ENCODE measurements at regions not wholly inside any gene's neighbourhood (a gene's known extent, or its start where the extent isn't known, plus 50 kb on each side); places are given as distances from the start of the nearest gene placed in this dataset.
"Not testable (repeated sequence)": the region's sequence is repeated elsewhere in the genome, so short reads cannot be mapped to it uniquely, and the experiment has no call there.

DNA sequence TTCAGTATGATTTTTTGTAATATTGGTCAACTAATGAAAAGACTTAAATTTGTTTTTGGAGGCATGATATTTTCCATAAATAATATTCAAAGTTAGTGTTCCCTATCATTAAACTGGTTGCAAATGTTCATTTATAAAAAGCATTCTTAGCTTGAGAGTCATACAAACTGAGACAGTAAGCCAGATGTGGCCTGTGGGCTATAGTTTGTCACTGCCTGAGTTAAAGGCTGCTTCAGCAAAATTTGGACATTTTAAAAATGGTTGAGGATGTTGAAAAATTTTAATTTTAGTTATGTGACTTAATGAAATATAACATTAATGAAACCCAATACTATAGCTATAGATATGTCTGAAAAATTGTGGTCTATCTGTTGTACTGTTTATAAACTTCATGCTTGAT lies 180.2 kb upstream of the CACNA2D1 start:
- no peak for DNase-seq

DNA sequence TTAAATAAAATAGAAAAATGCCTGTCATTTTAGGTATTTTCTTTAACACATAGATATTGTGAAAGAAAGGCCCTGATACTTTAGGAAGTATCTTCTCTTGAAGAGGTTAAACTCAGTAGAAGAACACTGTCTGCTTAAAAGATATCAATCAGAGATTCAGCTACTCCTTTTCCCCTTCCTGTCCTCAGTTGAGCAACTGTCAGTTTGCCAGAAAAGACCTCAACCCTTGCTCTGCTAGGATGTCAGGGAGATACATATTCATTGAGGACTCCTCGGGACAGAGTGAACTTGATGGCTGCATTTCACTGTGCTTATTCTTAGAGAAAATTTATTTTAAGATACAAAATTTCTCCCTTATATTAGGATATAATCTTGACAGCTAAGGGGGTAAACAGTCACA lies 173.6 kb upstream of the CACNA2D1 start:
- DNase-seq: no peak

DNA sequence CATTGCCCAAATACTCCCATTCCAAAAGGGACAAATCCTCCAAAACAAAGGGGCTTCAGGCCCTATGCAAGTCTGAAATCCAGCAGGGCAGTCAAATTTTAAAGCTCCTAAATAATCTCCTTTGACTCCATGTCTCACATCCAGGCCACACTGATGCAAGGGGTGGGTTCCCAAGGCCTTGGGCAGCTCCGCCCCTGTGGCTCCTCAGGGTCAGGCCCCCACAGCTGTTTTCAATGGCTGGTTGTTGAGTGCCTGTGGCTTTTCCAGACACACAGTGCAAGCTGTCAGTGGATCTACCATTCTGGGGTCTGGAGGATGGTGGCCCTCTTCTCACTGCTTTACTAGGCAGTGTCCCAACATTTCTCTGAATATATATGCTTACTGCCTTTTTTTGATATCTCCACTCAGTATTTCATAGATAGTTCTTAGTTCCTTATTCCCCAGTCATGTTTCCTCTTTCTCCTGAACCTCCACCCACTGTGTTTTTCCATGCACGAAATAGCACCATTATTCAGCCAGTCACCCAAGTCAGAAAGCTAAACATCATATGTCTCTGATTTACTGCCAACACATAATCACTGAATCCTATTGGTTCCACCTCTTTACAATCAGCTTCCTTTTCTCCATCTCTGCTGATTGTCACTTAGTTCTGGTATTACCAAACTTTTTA lies 172.6 kb upstream of the CACNA2D1 start:
- no peak for DNase-seq

GRCh38 chr7:82615527-82615926 lies 171.9 kb upstream of the CACNA2D1 start:
- no peak for DNase-seq

DNA sequence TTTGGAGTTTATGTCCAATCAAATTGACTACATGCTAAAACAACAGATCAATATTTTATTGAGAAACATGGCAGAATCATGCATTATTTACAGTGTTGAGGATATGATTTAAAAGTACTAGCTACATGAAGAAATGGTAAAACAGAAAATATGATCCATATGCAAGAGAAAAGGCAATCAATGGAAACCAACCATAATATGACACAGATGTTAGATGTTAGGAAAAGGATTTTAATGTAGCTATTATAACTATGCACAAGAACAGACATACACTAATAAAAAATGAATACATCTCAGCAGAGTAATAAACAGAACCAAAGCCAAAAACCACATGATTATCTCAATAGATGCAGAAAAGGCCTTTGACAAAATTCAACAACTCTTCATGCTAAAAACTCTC lies 166.2 kb upstream of the CACNA2D1 start:
- no peak for DNase-seq

DNA sequence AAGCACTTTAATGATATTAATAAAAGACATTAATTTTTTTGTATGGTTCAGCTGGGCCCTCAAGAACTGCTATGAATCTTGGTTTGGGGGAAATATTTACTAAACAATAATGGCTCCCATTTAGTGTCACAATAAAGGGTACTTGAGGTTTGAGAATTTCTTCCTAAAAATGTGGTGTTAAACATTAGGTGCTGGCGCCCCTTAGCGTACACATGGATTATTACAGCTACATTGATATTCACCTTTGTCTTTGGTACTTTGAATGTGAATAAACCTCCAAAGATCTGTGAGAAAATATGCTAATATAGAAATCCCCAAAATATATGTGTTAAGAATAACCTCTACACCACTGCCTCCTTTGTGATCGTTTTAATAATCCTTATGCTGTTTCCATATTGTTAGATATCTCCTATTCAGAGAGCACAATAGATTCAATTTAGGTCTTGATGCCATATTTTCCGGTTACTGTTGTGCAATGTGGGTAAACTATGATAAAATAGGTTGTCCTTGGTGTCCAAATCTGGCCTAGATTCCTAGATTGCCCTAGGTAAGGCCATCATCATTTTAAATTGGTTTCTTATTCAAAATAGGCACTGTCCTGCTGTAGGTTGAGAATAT lies 161.8 kb upstream of the CACNA2D1 start:
- no peak for DNase-seq

DNA sequence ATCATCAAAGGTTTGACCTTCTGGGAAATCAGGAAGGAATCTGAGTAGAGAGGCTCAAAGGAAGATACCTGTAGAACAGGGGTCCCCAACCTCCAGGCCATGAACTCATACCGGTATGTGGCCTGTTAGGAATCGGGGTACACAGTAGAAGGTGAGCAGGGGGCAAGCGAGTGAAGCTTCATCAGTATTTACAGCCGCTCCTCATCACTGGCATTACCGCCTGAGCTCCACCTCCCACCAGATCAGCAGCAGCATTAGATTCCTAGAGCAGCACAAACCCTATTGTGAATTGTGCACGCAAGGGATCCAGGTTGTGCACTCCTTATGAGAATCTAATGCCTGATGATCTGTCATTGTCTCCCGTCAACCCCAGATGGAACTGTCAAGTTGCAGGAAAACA lies 158.5 kb upstream of the CACNA2D1 start:
- DNase-seq: no peak

- no peak for DNase-seq
Observed at GRCh38 chr7:82600531-82600930, 157.0 kb upstream of the CACNA2D1 start.

GRCh38 chr7:82599895-82600294 lies 156.3 kb upstream of the CACNA2D1 start:
- DNase-seq: no peak

GRCh38 chr7:82598958-82599357 lies 155.4 kb upstream of the CACNA2D1 start:
- no peak for DNase-seq

- DNase-seq: not testable (repeated sequence)
Observed at GRCh38 chr7:82595795-82596194, 152.2 kb upstream of the CACNA2D1 start.

GRCh38 chr7:82595176-82595575 lies 151.6 kb upstream of the CACNA2D1 start:
- no peak for DNase-seq

- DNase-seq: no peak
Observed at GRCh38 chr7:82594665-82595064, 151.1 kb upstream of the CACNA2D1 start.

- DNase-seq: no peak
Observed at GRCh38 chr7:82593780-82594179, 150.2 kb upstream of the CACNA2D1 start.

DNA sequence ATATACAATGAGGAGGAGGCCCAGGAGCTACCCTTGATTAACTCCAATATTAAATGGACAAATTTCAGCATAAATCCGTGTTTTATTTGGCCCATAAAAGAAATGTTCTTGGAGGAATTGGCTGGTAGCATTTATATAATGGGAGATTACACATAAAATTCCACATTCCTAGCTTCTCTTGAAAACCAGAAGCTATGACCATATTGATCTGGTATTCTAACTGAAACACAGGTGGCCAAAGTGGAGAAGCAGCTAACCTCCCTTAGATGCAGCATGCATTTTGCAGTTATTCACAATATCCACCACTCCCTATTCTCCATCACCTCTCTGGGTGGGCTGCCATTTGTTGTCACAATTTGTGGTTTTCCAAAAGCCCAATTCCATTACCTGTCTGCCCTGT lies 148.8 kb upstream of the CACNA2D1 start:
- no peak for DNase-seq

- DNase-seq: no peak
Observed at GRCh38 chr7:82579047-82579446, 135.5 kb upstream of the CACNA2D1 start.

GRCh38 chr7:82578430-82578829 lies 134.9 kb upstream of the CACNA2D1 start:
- no peak for DNase-seq

GRCh38 chr7:82572195-82572880 lies 128.8 kb upstream of the CACNA2D1 start:
- DNase-seq: peak; percentile 14

GRCh38 chr7:82571047-82571446 lies 127.5 kb upstream of the CACNA2D1 start:
- DNase-seq: not testable (repeated sequence)

DNA sequence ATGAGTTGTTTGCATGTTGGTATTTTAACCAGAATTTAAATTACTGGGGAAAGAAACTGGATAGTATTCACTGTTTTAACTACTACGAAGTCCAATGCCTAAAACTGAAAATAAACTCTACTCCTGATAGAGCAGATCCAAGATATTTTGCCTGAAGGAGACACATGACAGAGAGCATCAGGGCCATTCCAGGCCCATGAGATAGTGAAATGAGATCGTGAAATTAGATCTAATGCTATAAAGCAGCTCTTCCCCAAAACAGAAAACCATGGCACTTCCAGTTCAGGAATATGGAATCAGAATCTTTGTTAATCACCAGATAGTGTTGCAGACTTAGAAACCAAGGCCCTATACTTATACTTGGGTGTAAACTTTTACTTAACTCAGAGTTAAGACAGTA lies 124.3 kb upstream of the CACNA2D1 start:
- no peak for DNase-seq

DNA sequence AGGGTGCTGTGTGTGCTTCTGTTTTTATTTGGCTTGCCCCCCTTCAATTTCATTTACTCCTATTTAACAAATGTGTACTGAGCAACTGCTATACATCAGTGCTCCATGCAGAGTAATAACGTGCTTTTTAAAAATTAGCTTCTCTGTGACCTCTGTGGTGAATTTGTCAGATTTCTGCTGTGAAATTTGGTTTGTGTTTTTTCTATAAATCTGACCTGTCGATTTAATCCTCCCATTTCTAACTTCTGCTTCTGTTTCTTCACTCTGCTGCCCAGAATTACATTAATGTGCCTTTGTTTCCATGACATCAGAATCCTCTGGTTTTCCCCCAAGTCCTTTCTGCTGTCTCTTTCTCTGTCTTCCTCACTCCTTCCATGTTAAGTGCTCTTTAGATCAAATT lies 123.8 kb upstream of the CACNA2D1 start:
- no peak for DNase-seq

DNA sequence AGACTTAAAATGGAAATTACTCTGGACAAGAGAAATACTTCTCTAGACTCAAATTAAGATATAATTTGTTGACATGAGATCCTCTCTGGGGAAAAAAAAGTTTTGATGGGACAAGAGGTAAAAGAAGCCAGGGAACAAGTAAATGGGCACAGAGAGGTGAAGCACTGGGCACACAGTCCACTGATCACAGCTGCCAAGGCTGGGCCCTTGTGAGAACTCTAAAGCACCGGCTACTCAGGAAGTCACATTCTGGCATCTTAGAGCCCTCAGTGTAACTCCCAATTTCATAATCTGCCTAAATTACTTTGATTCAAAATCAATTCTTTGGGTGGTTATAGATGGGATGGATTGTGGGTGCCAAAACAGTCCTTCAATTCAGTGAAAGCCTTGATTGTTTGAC lies 123.2 kb upstream of the CACNA2D1 start:
- DNase-seq: no peak

GRCh38 chr7:82562716-82563404 lies 119.3 kb upstream of the CACNA2D1 start:
- no peak for DNase-seq

Measured in activated CD4-positive, alpha-beta T cell treated with anti-CD3 and anti-CD28 coated beads for 1 hour (primary cell).